ENCODE measurements at regions not wholly inside any gene's neighbourhood (a gene's known extent, or its start where the extent isn't known, plus 50 kb on each side); places are given as distances from the start of the nearest gene placed in this dataset.

GRCh38 chr1:98221923-98222322 lies 301.1 kb upstream of the DPYD start:
- no peak for ATAC-seq (ENCODE audit: poor library complexity)
- Mint-ChIP-seq H3K9me3 (no peaks in the 10 kb centered on the region), H3K4me3 (no peak overlapping the region), H3K27ac (no peak overlapping the region), H3K36me3 (ENCODE audit: low read depth) (no peaks in the 10 kb centered on the region), H3K27me3 (no peaks in the 10 kb centered on the region), H3K4me1 (ENCODE audit: low read depth) (no peaks in the 10 kb centered on the region)
- CTCF ChIA-PET: no interaction called here
- H3K27me3 ChIP-seq (ENCODE audit: control insufficient read depth in 1 of 2, insufficient read depth in 2 of 2, low read length in 2 of 2): no peaks in the 10 kb centered on the region
- no peak for TF ChIP-seq CTCF (IDR thresholded peaks at IDR 0.05)
- intact Hi-C loops (cut with DNase I, micrococcal nuclease): no loop called here
- no peaks in the 10 kb centered on the region for H3K4me1 ChIP-seq (ENCODE audit: insufficient read depth, low read length)
- no peaks in the 10 kb centered on the region for H3K9me3 ChIP-seq (ENCODE audit: control insufficient read depth in 1 of 2, insufficient read depth in 1 of 2, low read length in 2 of 2)
- no peak for DNase-seq
- H3K36me3 ChIP-seq (ENCODE audit: insufficient read depth, low read length): no peaks in the 10 kb centered on the region
- no peak overlapping the region for H3K4me3 ChIP-seq (ENCODE audit: low read length)
- POLR2A ChIA-PET: no interaction called here
- no peak overlapping the region for H3K27ac ChIP-seq (ENCODE audit: low read depth in 1 of 2, low read length in 2 of 2)

DNA sequence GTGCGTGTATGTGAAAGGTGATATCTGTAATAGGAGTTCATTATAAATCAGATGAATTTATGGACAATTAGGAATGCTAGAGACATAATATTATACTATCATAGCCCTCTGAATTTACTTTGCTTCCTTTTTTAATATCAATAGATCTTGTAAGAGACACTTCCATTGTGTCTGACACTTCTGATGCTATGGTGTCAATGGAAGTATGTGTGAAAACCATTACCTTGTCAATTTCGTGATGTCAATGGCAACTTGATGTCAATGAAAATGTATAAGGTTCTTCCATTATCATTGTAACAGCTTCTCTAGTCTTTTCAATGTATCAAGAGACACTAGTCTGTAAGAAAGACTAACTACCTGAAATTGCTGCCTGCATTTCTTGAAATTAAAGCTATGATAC lies 296.8 kb upstream of the DPYD start:
- Histone ChIP-seq H3K9me3 (ENCODE audit: control insufficient read depth in 1 of 2, insufficient read depth in 1 of 2, low read length in 2 of 2) (peaks cover 0 to 3% of the 10 kb centered on the region in 2 experiments), H3K4me3 (ENCODE audit: low read length) (no peak overlapping the region), H3K36me3 (ENCODE audit: insufficient read depth, low read length) (no peaks in the 10 kb centered on the region), H3K27ac (ENCODE audit: low read depth in 1 of 2, low read length in 2 of 2) (no peak overlapping the region), H3K4me1 (ENCODE audit: insufficient read depth, low read length) (no peaks in the 10 kb centered on the region), H3K27me3 (ENCODE audit: control insufficient read depth in 1 of 2, insufficient read depth in 2 of 2, low read length in 2 of 2) (no peaks in the 10 kb centered on the region)
- Mint-ChIP-seq H3K27me3 (no peaks in the 10 kb centered on the region), H3K4me3 (no peak overlapping the region), H3K9me3 (peaks cover 6% of the 10 kb centered on the region), H3K27ac (no peak overlapping the region), H3K36me3 (ENCODE audit: low read depth) (no peaks in the 10 kb centered on the region), H3K4me1 (ENCODE audit: low read depth) (no peaks in the 10 kb centered on the region)
- ChIA-PET CTCF (interaction anchor here (0.6 kb wide), 1 partner anchor 54 kb away, joined by 4 read pairs; no protein-coding TSS in a partner anchor), POLR2A (no interaction called here)
- intact Hi-C loops (cut with DNase I, micrococcal nuclease): no loop called here
- no peak for TF ChIP-seq CTCF (IDR thresholded peaks at IDR 0.05)
- DNase-seq (no peak), ATAC-seq (ENCODE audit: poor library complexity) (no peak)

- Mint-ChIP-seq H3K36me3 (ENCODE audit: low read depth) (no peaks in the 10 kb centered on the region), H3K4me3 (no peak overlapping the region), H3K27ac (no peak overlapping the region), H3K27me3 (no peaks in the 10 kb centered on the region), H3K9me3 (peaks cover 6% of the 10 kb centered on the region), H3K4me1 (ENCODE audit: low read depth) (no peaks in the 10 kb centered on the region)
- Histone ChIP-seq H3K27me3 (ENCODE audit: control insufficient read depth in 1 of 2, insufficient read depth in 2 of 2, low read length in 2 of 2) (no peaks in the 10 kb centered on the region), H3K9me3 (ENCODE audit: control insufficient read depth in 1 of 2, insufficient read depth in 1 of 2, low read length in 2 of 2) (peaks cover 0 to 3% of the 10 kb centered on the region in 2 experiments), H3K27ac (ENCODE audit: low read depth in 1 of 2, low read length in 2 of 2) (no peak overlapping the region), H3K4me1 (ENCODE audit: insufficient read depth, low read length) (no peaks in the 10 kb centered on the region), H3K4me3 (ENCODE audit: low read length) (no peak overlapping the region), H3K36me3 (ENCODE audit: insufficient read depth, low read length) (no peaks in the 10 kb centered on the region)
- ATAC-seq (ENCODE audit: poor library complexity): no peak
- DNase-seq: no peak
- ChIA-PET POLR2A (no interaction called here), CTCF (no interaction called here)
- intact Hi-C loops (cut with DNase I, micrococcal nuclease): no loop called here
- no peak for TF ChIP-seq CTCF (IDR thresholded peaks at IDR 0.05)
Measured at GRCh38 chr1:98216304-98216703, 295.5 kb upstream of the DPYD start.

Measured in CD4-positive, alpha-beta T cell (primary cell).